ENCODE measurements at regions not wholly inside any gene's neighbourhood (a gene's known extent, or its start where the extent isn't known, plus 50 kb on each side); places are given as distances from the start of the nearest gene placed in this dataset.

GRCh38 chr4:44931720-44932119, 205.4 kb upstream of the GNPDA2 start:
- TF ChIP-seq CTCF (IDR thresholded peaks at IDR 0.05; ENCODE audit: insufficient read depth, low read depth, low read length) (no peak), EZH2 (IDR thresholded peaks at IDR 0.05; ENCODE audit: insufficient read depth, low read length) (no peak)

Measured in astrocyte (in vitro differentiated cells and primary cell).